KMS-11 (cell line): ENCODE measurements at regions not wholly inside any gene's neighbourhood (a gene's known extent, or its start where the extent isn't known, plus 50 kb on each side); places are given as distances from the start of the nearest gene placed in this dataset.
"Not testable (repeated sequence)": the region's sequence is repeated elsewhere in the genome, so short reads cannot be mapped to it uniquely, and the experiment has no call there.

ENCODE experiments used
- H2AFZ ChIP-seq: fragments of 200-600 bp; sonication (generic); 2 replicates; pipeline ENCODE4 v1.6.1; 2016; ENCODE audit warnings: antibody characterized with exemption, mixed run types, low read depth
- H3K27ac ChIP-seq: fragments of 200-600 bp; sonication (generic); 2 replicates; pipeline ENCODE4 v1.6.1; 2016; ENCODE audit warnings: mild to moderate bottlenecking, mixed run types
- H3K27me3 ChIP-seq: fragments of 200-600 bp; sonication (generic); 2 replicates; pipeline ENCODE4 v1.6.1; 2017; ENCODE audit warnings: mild to moderate bottlenecking, low read depth, mixed run types, moderate library complexity; ENCODE audit not compliant: insufficient read depth
- H3K36me3 ChIP-seq: fragments of 200-600 bp; sonication (generic); 2 replicates; pipeline ENCODE4 v1.6.1; 2017; ENCODE audit warnings: mild to moderate bottlenecking, mixed run types; ENCODE audit not compliant: insufficient read depth
- H3K4me1 ChIP-seq: fragments of 200-600 bp; sonication (generic); 2 replicates; pipeline ENCODE4 v1.6.1; 2016; ENCODE audit warnings: mild to moderate bottlenecking, low read depth, mixed run types; ENCODE audit not compliant: poor library complexity, severe bottlenecking
- H3K4me2 ChIP-seq: fragments of 200-600 bp; sonication (generic); 2 replicates; pipeline ENCODE4 v1.7.0; 2016; ENCODE audit warnings: mild to moderate bottlenecking, mixed run types
- H3K4me3 ChIP-seq: fragments of 200-600 bp; sonication (generic); IDR thresholded peaks from 2 replicates; pipeline ENCODE4 v1.6.1; 2017; ENCODE audit warnings: low read depth, low read length, mixed read lengths; ENCODE audit not compliant: insufficient read depth
- H3K79me2 ChIP-seq: fragments of 200-600 bp; sonication (generic); 2 replicates; pipeline ENCODE4 v1.6.1; 2016; ENCODE audit warnings: low read depth, mixed run types; ENCODE audit not compliant: insufficient read depth
- H3K9ac ChIP-seq: fragments of 200-600 bp; sonication (generic); 2 replicates; pipeline ENCODE4 v1.6.1; 2016; ENCODE audit warnings: mild to moderate bottlenecking, mixed run types
- H4K20me1 ChIP-seq: fragments of 200-600 bp; sonication (generic); 2 replicates; pipeline ENCODE4 v1.6.1; 2016; ENCODE audit warnings: mild to moderate bottlenecking, mixed run types; ENCODE audit not compliant: insufficient read depth
- CTCF ChIP-seq: fragments of 200-600 bp; sonication (generic); conservative IDR thresholded peaks from 2 replicates; pipeline ENCODE4 v1.6.1; 2017; ENCODE audit warnings: low read depth, mild to moderate bottlenecking, antibody characterized with exemption, low read length, moderate library complexity, mixed read lengths

- no peak overlapping the region for H3K4me2 ChIP-seq
- no peak overlapping the region for H3K4me3 ChIP-seq
- H3K9ac ChIP-seq, result no peak overlapping the region
- no peaks in the 10 kb centered on the region for H4K20me1 ChIP-seq
- no peaks in the 10 kb centered on the region for H3K4me1 ChIP-seq
- no peak overlapping the region for H3K27ac ChIP-seq
- no peak overlapping the region for H2AFZ ChIP-seq
- no peaks in the 10 kb centered on the region for H3K27me3 ChIP-seq
- no peaks in the 10 kb centered on the region for H3K79me2 ChIP-seq
- no peaks in the 10 kb centered on the region for H3K36me3 ChIP-seq
- TF ChIP-seq CTCF, result no peak
These were observed 52.5 kb upstream of the LHFPL3 start for GRCh38 chr7:104275900-104276299.

- H3K9ac ChIP-seq, H3K4me1 ChIP-seq, H3K4me2 ChIP-seq, H2AFZ ChIP-seq, H4K20me1 ChIP-seq, H3K36me3 ChIP-seq, H3K79me2 ChIP-seq, H3K27me3 ChIP-seq, H3K27ac ChIP-seq, H3K4me3 ChIP-seq: not testable (repeated sequence)
These were observed 51.7 kb upstream of the LHFPL3 start for GRCh38 chr7:104276730-104277129.
